ENCODE measurements at regions not wholly inside any gene's neighbourhood (a gene's known extent, or its start where the extent isn't known, plus 50 kb on each side); places are given as distances from the start of the nearest gene placed in this dataset.

- no peaks in the 10 kb centered on the region for H3K36me3 ChIP-seq
- H3K27me3 ChIP-seq = no peaks in the 10 kb centered on the region
- DNase-seq = no peak
- intact Hi-C loops (cut with DNase I) = no loop called here
- H3K9me3 ChIP-seq = no peaks in the 10 kb centered on the region
- no peak overlapping the region for H3K27ac ChIP-seq
- no peak for TF ChIP-seq POLR2A (IDR thresholded peaks at IDR 0.05)
- TF ChIP-seq CTCF (IDR thresholded peaks at IDR 0.05) = no peak
- no peaks in the 10 kb centered on the region for H3K4me1 ChIP-seq
- WGBS, 2 donors = 83 to 85% methylated on average over 9 of the region's 9 CpGs
- no peak overlapping the region for H3K4me3 ChIP-seq (replicated peaks in 1 of 3)
Observed at GRCh38 chr4:163665521-163666331, 171.2 kb downstream of the TMA16 start.

DNA sequence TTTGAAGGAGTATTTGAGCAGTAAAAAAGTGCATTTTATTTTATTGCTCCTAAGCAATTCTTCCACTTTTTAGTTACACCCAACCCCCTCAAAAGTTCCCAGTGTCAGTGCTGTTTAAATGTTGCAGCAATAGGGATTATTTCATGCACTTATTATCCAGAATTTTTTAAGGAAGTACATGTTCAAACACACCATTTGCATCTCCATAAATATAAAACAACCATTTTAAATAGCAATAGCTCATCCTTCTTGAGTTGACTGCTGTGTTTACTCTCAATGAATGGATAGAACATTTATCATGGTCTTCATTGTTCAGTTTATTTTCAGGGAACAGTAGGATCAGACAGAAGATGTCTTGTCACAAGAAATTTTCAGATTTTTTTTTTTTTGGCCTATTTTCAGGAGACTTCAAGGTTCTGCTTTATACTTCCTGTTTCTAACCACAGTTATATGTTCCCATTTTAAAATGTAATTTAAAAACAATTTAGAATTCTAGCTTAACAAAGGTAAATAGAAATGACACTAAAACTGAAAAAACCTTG, 171.9 kb downstream of the TMA16 start:
- Histone ChIP-seq H3K4me3 (replicated peaks in 1 of 3) (no peak overlapping the region), H3K9me3 (no peaks in the 10 kb centered on the region), H3K27me3 (no peaks in the 10 kb centered on the region), H3K4me1 (no peaks in the 10 kb centered on the region), H3K27ac (no peak overlapping the region), H3K36me3 (no peaks in the 10 kb centered on the region)
- intact Hi-C loops (cut with DNase I) = no loop called here
- no peak for TF ChIP-seq CTCF (IDR thresholded peaks at IDR 0.05)
- no peak for TF ChIP-seq POLR2A (IDR thresholded peaks at IDR 0.05)
- no peak for DNase-seq

DNA sequence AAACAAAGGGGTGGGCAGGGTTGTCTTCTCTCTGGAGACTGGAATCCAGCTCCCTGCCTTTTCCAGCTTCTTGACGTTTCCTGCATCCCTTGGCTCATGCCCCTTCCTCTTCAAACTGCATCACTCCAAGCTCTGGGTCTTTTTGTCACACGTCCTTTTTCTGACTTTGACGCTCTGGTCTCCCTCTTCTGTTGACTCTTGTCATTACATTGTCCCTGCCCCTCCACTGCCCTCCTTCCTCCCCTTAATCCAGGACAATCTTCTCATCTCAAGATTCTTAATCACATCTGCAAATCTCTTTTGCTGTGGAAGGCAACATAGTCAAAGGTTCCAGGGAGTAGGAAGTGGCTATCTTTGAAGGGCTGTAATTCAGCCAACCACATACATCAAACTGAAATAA, 178.3 kb downstream of the TMA16 start:
- no peaks in the 10 kb centered on the region for H3K4me1 ChIP-seq
- TF ChIP-seq CTCF (IDR thresholded peaks at IDR 0.05) (no peak), POLR2A (IDR thresholded peaks at IDR 0.05) (no peak)
- intact Hi-C loops (cut with DNase I) = no loop called here
- DNase-seq = no peak
- no peaks in the 10 kb centered on the region for H3K9me3 ChIP-seq
- no peaks in the 10 kb centered on the region for H3K36me3 ChIP-seq
- H3K4me3 ChIP-seq (replicated peaks in 1 of 3) = no peak overlapping the region
- no peaks in the 10 kb centered on the region for H3K27me3 ChIP-seq
- H3K27ac ChIP-seq = no peak overlapping the region
- WGBS, 2 donors = 72 to 73% methylated on average over 3 of the region's 3 CpGs

- H3K9me3 ChIP-seq = no peaks in the 10 kb centered on the region
- no peaks in the 10 kb centered on the region for H3K27me3 ChIP-seq
- H3K36me3 ChIP-seq = no peaks in the 10 kb centered on the region
- H3K4me3 ChIP-seq (replicated peaks in 1 of 3) = no peak overlapping the region
- WGBS, 2 donors = 52 to 54% methylated on average over 5 of the region's 5 CpGs
- H3K27ac ChIP-seq = no peak overlapping the region
- H3K4me1 ChIP-seq = no peaks in the 10 kb centered on the region
- DNase-seq = no peak
- TF ChIP-seq CTCF (IDR thresholded peaks at IDR 0.05) (no peak), POLR2A (IDR thresholded peaks at IDR 0.05) (no peak)
- intact Hi-C loops (cut with DNase I) = no loop called here
Observed at GRCh38 chr4:163673848-163674697, 179.6 kb downstream of the TMA16 start.

- intact Hi-C loops (cut with DNase I) = no loop called here
- WGBS, 2 donors = 67 to 70% methylated on average over 5 of the region's 5 CpGs
Observed at GRCh38 chr4:163679189-163679588, 184.7 kb downstream of the TMA16 start.

More at GRCh38 chr4:163679189-163679588, 184.7 kb downstream of the TMA16 start:
- no peaks in the 10 kb centered on the region for H3K4me1 ChIP-seq
- H3K4me3 ChIP-seq (replicated peaks in 1 of 3) = no peak overlapping the region
- DNase-seq = no peak
- H3K9me3 ChIP-seq = no peaks in the 10 kb centered on the region
- H3K27me3 ChIP-seq = no peaks in the 10 kb centered on the region
- TF ChIP-seq POLR2A (IDR thresholded peaks at IDR 0.05) (no peak), CTCF (IDR thresholded peaks at IDR 0.05) (no peak)
- H3K27ac ChIP-seq = no peak overlapping the region
- no peaks in the 10 kb centered on the region for H3K36me3 ChIP-seq
